SK-N-SH treated with all-trans-retinoic acid at 6 μM for 48 hours (cell line): ENCODE measurements at regions not wholly inside any gene's neighbourhood (a gene's known extent, or its start where the extent isn't known, plus 50 kb on each side); places are given as distances from the start of the nearest gene placed in this dataset.

Experiments
- BACH2 ChIP-seq: fragments of 250-450 bp; sonication (Bioruptor Pico); IDR thresholded peaks from 2 replicates; pipeline ENCODE4 v1.9.0; 2021; ENCODE audit warnings: mild to moderate bottlenecking, borderline replicate concordance
- OSR1 ChIP-seq: fragments of 250-450 bp; sonication (Bioruptor Pico); IDR thresholded peaks from 2 replicates; pipeline ENCODE4 v1.8.0; 2022; ENCODE audit warnings: moderate library complexity, mild to moderate bottlenecking, inconsistent platforms
- RARB ChIP-seq: fragments of 250-450 bp; sonication (Bioruptor Pico); IDR thresholded peaks from 2 replicates; pipeline ENCODE4 v1.8.0; 2021; ENCODE audit warnings: mild to moderate bottlenecking, moderate library complexity
- TCF4 ChIP-seq: fragments of 250-450 bp; sonication (Bioruptor Pico); IDR thresholded peaks from 2 replicates; pipeline ENCODE4 v1.8.0; 2021; ENCODE audit warnings: mild to moderate bottlenecking, moderate library complexity, borderline replicate concordance
- TOX ChIP-seq: fragments of 250-450 bp; sonication (Bioruptor Pico); IDR thresholded peaks from 2 replicates; pipeline ENCODE4 v1.8.0; 2021; ENCODE audit warnings: mild to moderate bottlenecking, moderate library complexity, borderline replicate concordance
- ZFP30 ChIP-seq: fragments of 450-650 bp; formaldehyde crosslinking; IDR thresholded peaks from 2 replicates; pipeline ENCODE4 v1.5.0; 2022; ENCODE audit warnings: mild to moderate bottlenecking, moderate library complexity

- TF ChIP-seq TOX (CRISPR knock-in tag) (no peak), ZFP30 (CRISPR knock-in tag) (no peak), OSR1 (CRISPR knock-in tag) (no peak), RARB (no peak), TCF4 (no peak), BACH2 (CRISPR knock-in tag) (no peak)
These were observed 627.4 kb downstream of the KCNJ2 start for GRCh38 chr17:70796757-70797156.
